HCT116 (cell line): ENCODE measurements at regions not wholly inside any gene's neighbourhood (a gene's known extent, or its start where the extent isn't known, plus 50 kb on each side); places are given as distances from the start of the nearest gene placed in this dataset.

ENCODE experiments used
- ATAC-seq: fragments of 200-7000 bp; cut with Tn5 transposase; 2 replicates; pipeline ENCODE4 v1.9.1; 2020; ENCODE audit warnings: mild to moderate bottlenecking, moderate library complexity
- BruUV-seq: library from RNA; stranded (reverse); fragments of 400-500 nt; replicated peaks from 2 replicates; lab custom pipeline; 2021; lab: Mats Ljungman, UMichigan
- CTCF ChIA-PET: fragments of 300-600 bp; sonication (Branson Sonifier 250); formaldehyde crosslinking; loops from one replicate; lab custom pipeline; 2021; ENCODE audit warnings: antibody characterized with exemption; lab: Charles Lee
- POLR2A ChIA-PET: fragments of 300-600, 350-600 bp; sonication (Branson Sonifier 250); formaldehyde crosslinking; loops from one replicate; lab custom pipeline; 2021; ENCODE audit warnings: antibody characterized with exemption; lab: Charles Lee
- RAD21 ChIA-PET, 2 experiments: fragments of 300-600 bp; sonication (Branson Sonifier 250); formaldehyde crosslinking; loops; one replicate each; lab custom pipeline; 2023; ENCODE audit warnings: low total read pairs in 2 of 2; ENCODE audit not compliant: uncharacterized antibody in 2 of 2, unreplicated experiment in 2 of 2, low non-redundant PET in 1 of 2; lab: Charles Lee
- DNase-seq: peaks from one replicate; pipeline ENCODE4 v3.0.0-alpha.2; 2010; ENCODE audit warnings: low read depth, low spot score
- H2AFZ ChIP-seq: fragments of 200-600 bp; shearing (Covaris generic), sonication (generic); 2 replicates; pipeline ENCODE4 v1.6.1; 2017; ENCODE audit warnings: low read depth, mixed run types, mixed read lengths, antibody characterized with exemption, low read length; ENCODE audit not compliant: poor library complexity, severe bottlenecking
- H3K27ac ChIP-seq: 2 replicates; pipeline ENCODE4 v1.5.1; 2012; ENCODE audit warnings: low read depth, low read length
- H3K27me3 ChIP-seq: fragments of 200-600 bp; sonication (generic); 2 replicates; pipeline ENCODE4 v1.6.1; 2016; ENCODE audit warnings: mixed run types, low read length, mixed read lengths; ENCODE audit not compliant: insufficient read depth
- H3K36me3 ChIP-seq, 2 experiments: fragments of 200-500 bp in 1 of 2; fragments of 200-600 bp in 1 of 2; sonication (Bioruptor generic) in 1 of 2; sonication (generic) in 1 of 2; 2 replicates each; pipeline versions ENCODE4 v1.5.1 to v1.6.1; 2014 to 2016; ENCODE audit warnings: low read length in 2 of 2, inconsistent platforms in 1 of 2, mixed read lengths in 1 of 2, mixed run types in 1 of 2; ENCODE audit not compliant: insufficient read depth in 2 of 2, control insufficient read depth in 1 of 2
- H3K4me1 ChIP-seq, 2 experiments: fragments of 200-600 bp in 1 of 2; sonication (generic) in 1 of 2; 2 replicates each; pipeline versions ENCODE4 v1.5.1 to v1.6.1; 2012 to 2017; ENCODE audit warnings: low read length in 2 of 2, inconsistent platforms in 1 of 2, mild to moderate bottlenecking in 1 of 2, mixed read lengths in 1 of 2, mixed run types in 1 of 2, moderate library complexity in 1 of 2; ENCODE audit not compliant: insufficient read depth in 2 of 2, control insufficient read depth in 1 of 2
- H3K4me2 ChIP-seq: fragments of 200-600 bp; sonication (generic); 2 replicates; pipeline ENCODE4 v1.6.1; 2017; ENCODE audit warnings: mixed run types, low read length, mixed read lengths
- H3K4me3 ChIP-seq, 2 experiments: fragments of 200-600 bp in 1 of 2; sonication (generic) in 1 of 2; replicated peaks in 1 of 2; 2 replicates each; pipeline ENCODE4 v1.5.1; 2011 to 2016; ENCODE audit warnings: low read length in 2 of 2, control low read depth in 1 of 2, low read depth in 1 of 2, mild to moderate bottlenecking in 1 of 2, mixed read lengths in 1 of 2, mixed run types in 1 of 2
- H3K79me2 ChIP-seq: fragments of 200-600 bp; sonication (generic); 2 replicates; pipeline ENCODE4 v1.6.1; 2017; ENCODE audit warnings: mild to moderate bottlenecking, mixed run types, low read length, moderate library complexity, mixed read lengths; ENCODE audit not compliant: insufficient read depth
- H3K9ac ChIP-seq: fragments of 200-600 bp; sonication (generic); 2 replicates; pipeline ENCODE4 v1.6.1; 2016; ENCODE audit warnings: low read length, mixed read lengths
- H3K9me2 ChIP-seq: fragments of 200-600 bp; sonication (generic), shearing (Covaris generic); 2 replicates; pipeline ENCODE4 v1.6.1; 2017; ENCODE audit warnings: mixed run types, mild to moderate bottlenecking, moderate library complexity; ENCODE audit not compliant: insufficient read depth
- H3K9me3 ChIP-seq, 2 experiments: fragments of 200-500 bp in 1 of 2; fragments of 200-600 bp in 1 of 2; sonication (Bioruptor generic) in 1 of 2; sonication (generic) in 1 of 2; 2 replicates each; pipeline ENCODE4 v1.6.1; 2014 to 2017; ENCODE audit warnings: low read length in 2 of 2, mixed read lengths in 2 of 2, inconsistent platforms in 1 of 2, low read depth in 1 of 2, mild to moderate bottlenecking in 1 of 2, mixed run types in 1 of 2, moderate library complexity in 1 of 2; ENCODE audit not compliant: control insufficient read depth in 1 of 2, insufficient read depth in 1 of 2
- H4K20me1 ChIP-seq: fragments of 200-600 bp; sonication (generic), shearing (Covaris generic); 2 replicates; pipeline ENCODE4 v1.6.1; 2017; ENCODE audit warnings: mixed run types, mild to moderate bottlenecking, moderate library complexity; ENCODE audit not compliant: insufficient read depth
- ATF3 ChIP-seq: IDR thresholded peaks from 2 replicates; pipeline ENCODE4 v1.6.1; 2012
- CBX3 ChIP-seq: IDR thresholded peaks from 2 replicates; pipeline ENCODE4 v1.6.1; 2012; ENCODE audit warnings: low read depth
- CEBPB ChIP-seq: IDR thresholded peaks from 2 replicates; pipeline ENCODE4 v1.6.1; 2012; ENCODE audit warnings: low read depth
- CTCF ChIP-seq, 3 experiments: fragments of 200-600 bp in 1 of 3; sonication (generic) in 1 of 3; IDR thresholded peaks in 2 of 3; conservative IDR thresholded peaks in 1 of 3; 2 replicates each; pipeline ENCODE4 v1.5.1; 2012 to 2017; ENCODE audit warnings: low read depth in 2 of 3, low read length in 2 of 3, antibody characterized with exemption in 1 of 3, borderline replicate concordance in 1 of 3, control low read depth in 1 of 3, mild to moderate bottlenecking in 1 of 3, mixed read lengths in 1 of 3, mixed run types in 1 of 3, moderate library complexity in 1 of 3; ENCODE audit not compliant: insufficient read depth in 1 of 3
- JUND ChIP-seq: IDR thresholded peaks from 2 replicates; pipeline ENCODE4 v1.6.1; 2012
- MAX ChIP-seq: IDR thresholded peaks from 2 replicates; pipeline ENCODE4 v1.6.1; 2012
- POLR2AphosphoS5 ChIP-seq: IDR thresholded peaks from 2 replicates; pipeline ENCODE4 v1.6.1; 2011; ENCODE audit warnings: mild to moderate bottlenecking, low read depth, low read length, moderate library complexity
- SP1 ChIP-seq: IDR thresholded peaks from 2 replicates; pipeline ENCODE4 v1.6.1; 2012; ENCODE audit warnings: low read depth
- ZFX ChIP-seq: fragments of 450-650 bp; IDR thresholded peaks from 2 replicates; pipeline ENCODE4 v1.6.1; 2017
- ZNF274 ChIP-seq: fragments of 200-500 bp; sonication (Bioruptor generic); IDR thresholded peaks from 2 replicates; pipeline ENCODE4 v1.6.1; 2014; ENCODE audit warnings: mild to moderate bottlenecking, low read depth, low read length, inconsistent platforms
- intact Hi-C: fragments of 100-400 bp; cut with micrococcal nuclease; formaldehyde crosslinking; loops from 2 replicates; pipeline ENCODE4 v1.10.0; 2022

GRCh38 chr2:80722803-80723202, 418.3 kb upstream of the LRRTM1 start:
- H4K20me1 ChIP-seq: no peaks in the 10 kb centered on the region
- ChIA-PET POLR2A (no interaction called here), CTCF (no interaction called here)
- no peaks in the 10 kb centered on the region for H3K36me3 ChIP-seq
- H3K27me3 ChIP-seq: no peaks in the 10 kb centered on the region
- no TSS peak for BruUV-seq
- no peaks in the 10 kb centered on the region for H3K4me1 ChIP-seq
- no peak for ATAC-seq
- no peaks in the 10 kb centered on the region for H3K79me2 ChIP-seq
- no peak overlapping the region for H3K4me2 ChIP-seq
- no peak overlapping the region for H3K27ac ChIP-seq
- intact Hi-C loops: no loop called here
- no peak for DNase-seq
- TF ChIP-seq MAX (no peak), ZFX (no peak), ATF3 (no peak), CBX3 (no peak), CEBPB (no peak)
- TF ChIP-seq, all 23 proteins: peak for 0
- Histone ChIP-seq H3K9me2 (no peaks in the 10 kb centered on the region), H3K9me3 (peaks cover 0 to 7% of the 10 kb centered on the region in 2 experiments; a peak in 2 of 4 replicates), H2AFZ (no peak overlapping the region), H3K4me3 (no peak overlapping the region), H3K9ac (no peak overlapping the region)
- RAD21 ChIA-PET: no interaction called here

GRCh38 chr2:80719607-80720006, 415.1 kb upstream of the LRRTM1 start:
- H3K27ac ChIP-seq: no peak overlapping the region
- no peaks in the 10 kb centered on the region for H3K36me3 ChIP-seq
- ChIA-PET RAD21 (no interaction called here), POLR2A (no interaction called here), CTCF (no interaction called here)
- no peaks in the 10 kb centered on the region for H3K27me3 ChIP-seq
- BruUV-seq: no TSS peak
- DNase-seq: no peak
- no peaks in the 10 kb centered on the region for H3K79me2 ChIP-seq
- H3K9me2 ChIP-seq: no peaks in the 10 kb centered on the region
- no peak for ATAC-seq
- no peak overlapping the region for H3K4me2 ChIP-seq
- no peaks in the 10 kb centered on the region for H3K4me1 ChIP-seq
- H3K4me3 ChIP-seq: no peak overlapping the region
- no peak overlapping the region for H3K9ac ChIP-seq
- no peak overlapping the region for H2AFZ ChIP-seq
- peaks cover 0 to 3% of the 10 kb centered on the region in 2 experiments; a peak in 2 of 4 replicates for H3K9me3 ChIP-seq
- intact Hi-C loops: no loop called here
- TF ChIP-seq ZFX: no peak
- no peak for TF ChIP-seq ZNF274
- TF ChIP-seq CTCF (IDR thresholded peaks at IDR 0.05 in 2 of 3, conservative IDR thresholded peaks at IDR 0.05 in 1 of 3; ENCODE audit: borderline replicate concordance in 1 of 3, insufficient read depth in 1 of 3, low read depth in 2 of 3, low read length in 2 of 3): no peak
- TF ChIP-seq SP1: no peak
- TF ChIP-seq POLR2AphosphoS5: no peak
- TF ChIP-seq JUND: no peak
- no peaks in the 10 kb centered on the region for H4K20me1 ChIP-seq
